ENCODE measurements at regions not wholly inside any gene's neighbourhood (a gene's known extent, or its start where the extent isn't known, plus 50 kb on each side); places are given as distances from the start of the nearest gene placed in this dataset.

DNA sequence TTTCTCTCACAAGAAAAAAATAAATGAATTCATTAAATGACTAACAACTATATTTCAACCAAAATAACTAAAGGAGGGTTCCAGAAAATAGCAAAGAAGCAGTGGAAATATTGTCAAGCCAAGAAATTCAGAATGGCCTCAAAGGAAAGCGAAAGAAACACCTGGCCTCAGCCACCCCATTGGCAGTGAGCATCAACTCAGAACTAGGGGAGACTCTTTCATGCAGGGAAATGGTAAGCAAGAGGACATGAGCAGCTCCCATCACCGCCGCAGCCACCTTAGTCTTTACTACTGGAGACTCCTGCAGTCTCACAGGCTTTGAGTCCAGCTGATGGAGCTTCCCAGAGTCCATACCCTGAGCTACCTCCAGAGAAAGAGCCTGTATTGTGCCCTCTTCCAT lies 343.9 kb upstream of the GRAMD2B start:
- no peak for DNase-seq

DNA sequence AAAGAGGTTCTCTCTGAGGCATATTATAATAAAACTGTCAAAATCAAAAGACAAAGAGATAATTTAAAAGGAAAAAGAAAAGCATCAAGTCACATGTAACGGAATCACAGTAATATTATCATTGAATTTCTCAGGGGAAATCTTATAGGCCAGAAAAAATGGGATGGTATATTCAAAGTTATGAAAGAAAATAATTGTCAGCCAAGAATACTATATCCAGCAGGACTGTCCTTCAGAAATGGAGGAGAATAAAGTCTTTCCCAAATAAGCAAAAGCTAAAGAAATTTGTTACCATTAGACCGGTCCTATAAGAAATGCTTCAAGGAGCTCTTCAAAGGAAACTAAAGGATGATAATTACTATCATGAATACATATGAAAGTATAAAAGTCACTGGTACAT lies 342.0 kb upstream of the GRAMD2B start:
- DNase-seq: no peak

DNA sequence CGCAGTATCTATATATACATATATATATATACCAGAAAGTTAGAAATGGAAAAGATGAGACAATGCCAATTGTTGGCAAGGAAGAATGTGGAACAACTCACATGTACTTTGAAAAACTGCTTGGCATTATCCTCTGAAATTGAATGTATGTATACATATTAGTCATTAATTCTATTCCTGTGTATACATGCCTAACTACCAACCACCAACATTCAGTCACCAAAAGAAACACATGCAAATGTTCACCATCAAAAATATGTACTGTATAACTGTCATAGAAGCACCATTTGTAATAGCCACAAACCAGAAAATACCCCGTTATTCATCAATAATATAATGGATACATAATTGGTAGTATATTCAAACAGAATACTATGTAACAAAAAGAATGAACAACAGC lies 330.2 kb upstream of the GRAMD2B start:
- DNase-seq: no peak

DNA sequence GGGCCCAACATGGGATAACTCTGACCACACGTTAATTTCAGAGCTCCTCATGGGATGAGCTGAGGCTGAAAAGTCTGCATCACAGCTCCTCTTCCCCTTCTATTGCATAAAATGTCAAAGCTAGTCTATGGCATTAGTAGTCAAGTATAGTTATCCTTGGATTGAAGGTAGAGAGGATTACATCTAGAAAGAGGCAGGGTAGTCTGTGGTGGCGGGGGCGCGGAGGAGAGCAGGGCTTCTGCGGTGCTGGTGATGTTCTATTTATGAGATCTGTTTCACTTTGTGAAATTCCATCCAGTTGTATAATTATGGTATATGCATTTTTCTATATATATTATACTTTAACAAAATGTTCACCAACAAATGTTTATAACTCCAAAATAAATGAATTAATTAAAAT lies 329.5 kb upstream of the GRAMD2B start:
- DNase-seq: no peak

DNA sequence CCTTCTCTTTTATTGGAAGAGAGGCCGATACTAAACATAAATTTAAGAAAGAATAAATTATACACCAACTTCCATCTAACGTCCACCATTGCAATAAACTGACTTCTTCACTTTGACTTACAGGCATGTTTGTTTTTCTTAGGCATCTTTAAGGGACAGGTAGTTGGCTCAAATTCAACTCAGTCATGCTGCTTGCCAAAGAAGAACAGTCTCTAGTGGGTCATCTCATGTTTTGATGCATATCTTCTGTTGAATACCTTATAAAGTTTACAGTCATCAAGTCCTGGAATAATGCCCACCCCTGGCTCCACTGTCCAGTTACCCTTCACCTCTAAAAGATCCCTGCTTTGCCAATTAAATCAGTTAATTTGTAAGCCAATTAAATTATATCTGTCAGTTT lies 328.2 kb upstream of the GRAMD2B start:
- no peak for DNase-seq

DNA sequence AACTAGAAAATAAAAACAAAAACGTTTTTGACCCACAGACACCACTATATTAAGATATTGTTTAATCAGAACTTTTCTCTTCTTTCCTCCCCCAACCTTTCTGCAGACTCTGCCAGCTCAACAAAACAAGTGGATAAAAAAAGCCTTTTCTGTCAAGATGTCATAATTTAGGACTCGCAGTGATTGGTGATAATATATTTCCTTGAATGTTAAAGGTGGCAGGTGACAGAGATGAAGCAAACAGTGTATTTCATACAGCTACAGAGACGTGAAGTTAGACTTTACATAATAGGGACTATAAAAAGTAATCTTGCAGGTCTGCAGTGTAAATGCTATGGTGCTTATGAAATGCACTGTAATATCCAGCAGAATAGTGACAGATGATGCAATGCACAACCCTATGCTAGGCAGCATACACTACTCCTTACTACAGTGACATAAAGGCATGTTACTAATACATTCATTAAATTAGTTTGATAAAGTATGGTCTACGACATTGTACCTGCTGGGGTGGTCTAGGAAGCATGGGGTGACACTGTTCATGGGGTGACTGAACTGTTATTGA lies 326.7 kb upstream of the GRAMD2B start:
- no peak for DNase-seq

DNA sequence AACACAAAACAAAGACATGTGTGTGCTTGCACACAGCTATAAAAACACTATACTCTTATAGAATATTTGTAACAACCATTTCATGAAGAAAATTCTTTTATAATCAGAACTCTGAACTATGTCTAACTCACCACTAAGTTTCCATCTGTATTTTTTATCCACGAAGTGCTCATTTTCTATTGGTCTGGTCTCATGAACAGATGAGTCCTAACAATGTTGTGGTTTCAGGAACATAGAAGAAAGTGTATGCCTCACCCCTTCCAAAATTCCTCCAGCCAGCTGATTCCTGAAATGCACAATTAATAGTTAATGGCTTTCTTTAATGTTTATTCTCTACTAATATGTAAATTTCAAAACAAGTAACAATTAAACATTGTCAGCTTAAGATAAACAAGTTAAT lies 325.3 kb upstream of the GRAMD2B start:
- no peak for DNase-seq

DNA sequence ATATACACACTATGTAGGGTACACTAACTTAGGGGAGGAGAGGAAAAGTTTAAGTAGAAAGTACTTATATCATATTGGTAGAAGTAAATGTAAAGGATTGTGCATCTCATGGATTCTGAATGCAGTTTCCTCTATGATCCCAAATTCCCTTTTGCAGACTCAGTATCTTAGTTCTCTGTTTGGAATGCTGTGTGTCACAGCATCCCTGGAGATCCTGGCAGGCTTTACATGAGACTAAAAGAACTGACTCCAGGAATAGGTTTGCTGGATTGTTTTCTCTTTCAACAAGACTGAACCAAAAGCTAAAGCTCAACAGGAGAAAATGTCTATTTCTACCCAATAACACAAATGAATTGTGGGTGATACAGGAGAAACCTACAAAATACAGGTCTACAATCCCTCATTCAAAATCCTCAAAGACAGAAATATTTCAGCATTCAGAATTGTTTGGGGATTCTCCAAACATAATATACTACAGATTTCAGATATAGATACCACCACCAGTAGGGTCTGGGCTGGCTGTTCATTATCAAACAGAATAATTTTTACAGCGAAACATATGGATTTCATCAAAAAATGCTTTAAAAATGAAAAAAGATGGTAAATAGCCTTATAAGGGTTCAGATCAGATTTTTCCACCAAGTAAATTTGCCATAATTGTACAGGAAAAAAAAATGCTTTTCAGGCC lies 324.7 kb upstream of the GRAMD2B start:
- DNase-seq: no peak

DNA sequence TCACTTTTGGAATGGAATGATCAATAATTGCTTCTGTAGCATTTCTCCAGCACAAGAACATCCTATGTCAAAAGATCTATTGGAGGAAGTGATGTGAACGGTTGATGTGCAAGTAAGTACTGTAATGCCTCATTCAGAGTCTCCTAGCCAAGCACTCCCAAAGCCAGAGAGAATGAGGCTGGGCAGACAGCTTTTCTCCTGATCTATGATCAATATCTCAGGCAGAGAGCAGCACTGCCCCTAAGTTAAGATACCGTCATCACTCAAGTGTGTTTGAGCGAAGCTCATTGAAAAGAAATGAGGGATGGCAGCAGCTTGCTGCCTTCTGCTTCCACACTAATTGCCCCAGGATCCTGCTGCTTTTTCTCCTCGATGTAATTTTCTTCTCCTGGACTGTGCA lies 324.1 kb upstream of the GRAMD2B start:
- no peak for DNase-seq

DNA sequence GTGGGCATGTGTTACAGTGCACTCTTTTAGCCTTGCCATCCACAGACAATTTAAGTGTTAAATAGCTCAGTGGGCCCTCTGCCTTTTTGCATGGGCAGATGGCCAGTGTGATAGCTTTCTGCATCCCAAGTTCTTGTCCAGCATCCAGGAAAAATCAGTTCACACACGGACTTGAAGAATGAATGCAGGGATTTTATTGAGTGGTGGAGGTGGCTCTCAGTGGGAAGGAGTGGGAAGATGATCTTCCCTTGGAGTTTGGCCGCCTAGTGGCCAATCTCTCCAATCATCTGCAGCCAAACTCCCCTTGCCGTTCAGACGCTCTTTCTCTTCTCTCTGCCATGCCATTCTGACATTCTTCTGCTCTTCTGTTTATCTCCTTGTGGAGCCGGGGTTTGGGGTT lies 322.4 kb upstream of the GRAMD2B start:
- no peak for DNase-seq

DNA sequence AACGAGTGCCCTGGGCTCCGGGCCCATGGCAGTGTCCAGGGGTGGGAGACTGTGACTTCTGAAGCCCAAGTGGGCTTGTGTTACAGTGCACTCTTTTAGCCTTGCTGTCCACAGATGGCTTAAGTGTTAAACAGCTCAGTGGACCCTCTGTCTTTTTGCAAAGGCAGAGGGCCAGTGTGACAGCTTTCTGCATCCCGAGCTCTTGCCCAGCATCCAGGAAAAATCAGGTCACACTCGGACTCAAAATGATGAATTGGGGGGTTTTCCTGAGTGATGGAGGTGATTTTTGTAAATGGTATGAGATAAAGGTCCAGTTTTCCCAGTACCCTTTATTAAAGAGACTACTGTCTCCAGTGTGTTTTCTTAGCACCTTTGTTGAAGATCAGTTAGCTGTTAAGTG lies 321.3 kb upstream of the GRAMD2B start:
- no peak for DNase-seq

DNA sequence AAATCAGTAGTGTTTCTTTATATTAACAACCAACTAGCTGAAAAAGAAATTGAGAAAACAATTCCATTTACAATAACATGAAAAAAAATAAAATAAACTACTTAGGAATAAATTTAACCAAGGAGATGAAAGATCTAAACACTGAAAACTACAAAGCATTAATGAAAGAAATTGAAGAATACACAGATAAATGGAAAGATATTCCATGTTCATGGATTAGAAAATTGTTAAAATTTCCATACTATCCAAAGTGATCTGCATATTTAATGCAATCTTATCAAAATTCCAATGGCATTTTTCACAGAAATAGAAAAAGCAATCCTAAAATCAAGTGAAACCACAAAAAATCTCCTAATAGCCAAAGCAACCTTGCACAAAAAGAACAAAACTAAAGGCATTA lies 320.2 kb upstream of the GRAMD2B start:
- DNase-seq: no peak

DNA sequence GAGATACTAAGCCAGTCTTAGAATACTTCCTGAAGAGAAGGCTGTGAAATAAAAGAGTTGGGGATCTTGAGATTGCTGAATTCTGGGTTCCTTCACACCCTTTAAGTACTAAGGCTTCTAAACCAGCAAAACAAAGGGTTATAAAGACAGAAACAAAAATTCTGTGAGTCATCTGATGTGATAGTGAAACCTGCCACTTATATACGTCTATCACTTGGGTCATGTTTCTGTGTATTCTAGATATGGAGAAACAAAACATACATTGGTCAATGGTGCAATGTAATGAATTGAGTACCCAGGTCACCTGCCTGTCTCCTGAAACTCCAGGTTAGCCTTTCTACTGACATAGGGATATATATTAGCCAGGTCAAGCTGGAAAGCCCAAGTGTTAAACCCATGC lies 319.3 kb upstream of the GRAMD2B start:
- no peak for DNase-seq

DNA sequence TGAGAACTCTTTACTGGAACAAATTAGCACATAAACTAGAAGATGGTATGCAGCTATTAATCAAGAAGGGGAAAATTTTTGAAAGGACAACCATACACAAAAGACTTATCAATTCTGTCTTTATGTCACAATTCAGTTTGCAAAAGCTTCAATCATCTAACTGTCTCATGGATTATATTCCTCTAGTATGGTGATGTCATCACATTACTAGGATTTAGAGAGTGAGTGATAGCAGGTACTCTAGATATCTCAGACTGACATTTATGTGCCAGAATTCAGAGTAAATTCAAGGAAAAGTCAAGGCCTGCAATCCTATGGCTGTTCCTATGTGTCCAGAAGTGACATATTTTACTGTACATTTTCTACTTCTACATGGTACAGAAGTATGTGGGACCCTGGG lies 318.9 kb upstream of the GRAMD2B start:
- no peak for DNase-seq

DNA sequence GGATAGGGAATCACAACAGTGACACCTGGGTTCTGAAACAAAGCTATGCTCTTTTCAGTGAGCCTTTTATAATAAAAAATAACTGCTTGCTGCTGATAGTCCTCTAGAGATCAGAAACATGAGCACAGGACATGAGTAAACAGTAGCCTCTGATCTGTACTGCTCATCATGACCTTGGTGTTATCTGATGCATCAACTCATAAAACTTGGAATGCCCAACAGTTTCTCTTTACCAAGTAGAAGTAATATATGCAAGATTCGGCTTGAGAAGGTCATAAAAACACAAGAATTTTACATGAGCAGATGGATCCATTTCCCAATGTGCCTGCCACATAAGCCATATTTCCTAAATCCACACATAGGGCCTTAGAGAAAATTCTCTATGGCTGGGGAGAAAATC lies 318.3 kb upstream of the GRAMD2B start:
- DNase-seq: no peak

DNA sequence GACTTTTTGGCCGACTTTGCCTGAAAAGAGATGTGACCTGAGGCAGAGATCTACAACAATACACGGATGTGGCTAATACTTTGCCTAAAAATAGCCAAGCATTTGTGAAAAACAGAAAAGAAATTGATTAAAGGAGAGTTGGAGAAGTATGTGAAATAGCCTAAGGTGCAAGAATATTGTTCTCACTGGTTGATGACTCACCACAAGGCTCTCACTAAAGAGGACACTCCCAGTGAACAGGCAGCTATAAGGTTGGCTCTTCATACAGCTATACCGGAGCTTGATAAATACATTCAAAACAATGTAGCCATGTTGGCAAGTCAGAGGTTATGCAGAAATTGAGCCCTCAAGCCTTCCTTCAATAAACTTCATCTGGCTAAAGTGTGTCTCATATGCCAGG lies 317.2 kb upstream of the GRAMD2B start:
- no peak for DNase-seq

DNA sequence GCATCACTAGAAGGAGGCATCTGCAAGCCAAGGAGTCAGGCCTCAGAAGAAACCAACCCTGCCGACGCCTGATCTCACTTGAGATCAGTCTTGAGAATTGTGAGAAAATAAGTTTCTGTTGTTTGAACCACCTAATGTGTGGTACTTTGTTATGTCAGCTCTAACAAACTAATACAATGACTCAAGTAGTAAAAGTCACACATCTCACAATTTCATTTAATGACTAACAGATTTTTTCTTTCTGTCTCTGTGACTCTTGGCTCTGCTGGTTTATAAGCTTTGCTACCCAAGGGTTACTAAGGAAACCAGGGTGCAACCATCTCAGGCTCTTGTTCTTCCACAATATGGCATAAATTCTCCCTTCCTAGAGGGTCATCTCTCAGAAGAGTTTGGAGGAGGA lies 315.8 kb upstream of the GRAMD2B start:
- DNase-seq: no peak

DNA sequence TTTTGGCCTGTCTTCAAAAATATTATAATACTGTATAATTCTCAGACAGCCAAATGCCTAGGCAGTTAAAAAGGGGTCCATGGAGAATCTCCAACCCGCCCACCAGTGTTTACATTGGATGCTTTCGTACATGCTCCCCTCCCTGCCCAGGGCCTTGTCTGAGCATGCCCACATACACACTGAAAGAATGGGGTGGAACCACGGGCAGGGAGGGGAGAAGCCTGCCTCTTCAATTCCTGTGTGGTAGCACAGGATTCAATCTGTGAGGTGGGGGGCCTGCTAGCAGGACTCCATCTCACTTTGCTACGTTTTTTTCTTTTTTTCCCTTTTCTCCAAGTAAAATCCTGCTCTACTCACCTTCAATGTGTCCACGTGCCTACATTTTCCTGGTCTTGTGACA lies 314.7 kb upstream of the GRAMD2B start:
- DNase-seq: no peak

DNA sequence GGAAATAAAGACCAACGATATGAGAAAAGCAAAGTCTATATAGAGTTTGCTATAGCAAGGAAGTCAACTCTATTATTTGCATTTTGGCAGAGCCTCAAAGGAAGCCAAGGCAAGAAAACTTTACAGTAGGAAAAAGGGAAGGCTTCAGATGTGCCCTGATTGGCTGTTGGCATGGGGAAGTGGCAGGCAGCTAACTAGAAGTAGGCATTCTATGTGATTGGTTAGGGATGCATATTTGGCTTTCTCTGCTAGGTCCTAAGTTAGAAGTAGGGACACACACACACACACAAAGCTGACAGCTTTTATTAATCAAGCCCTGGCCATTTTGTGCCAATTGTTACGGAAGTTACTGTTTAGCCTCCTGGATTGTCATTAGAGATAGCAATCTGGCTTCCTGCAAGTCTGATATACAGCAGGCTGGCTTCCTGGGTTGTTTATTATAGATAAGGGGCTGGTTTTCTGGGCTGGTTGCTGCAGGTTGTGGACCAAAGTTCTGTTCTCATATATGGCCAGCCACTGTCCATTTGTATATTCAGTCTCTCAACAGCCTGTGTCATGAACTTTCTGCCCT lies 308.1 kb upstream of the GRAMD2B start:
- DNase-seq: no peak

DNA sequence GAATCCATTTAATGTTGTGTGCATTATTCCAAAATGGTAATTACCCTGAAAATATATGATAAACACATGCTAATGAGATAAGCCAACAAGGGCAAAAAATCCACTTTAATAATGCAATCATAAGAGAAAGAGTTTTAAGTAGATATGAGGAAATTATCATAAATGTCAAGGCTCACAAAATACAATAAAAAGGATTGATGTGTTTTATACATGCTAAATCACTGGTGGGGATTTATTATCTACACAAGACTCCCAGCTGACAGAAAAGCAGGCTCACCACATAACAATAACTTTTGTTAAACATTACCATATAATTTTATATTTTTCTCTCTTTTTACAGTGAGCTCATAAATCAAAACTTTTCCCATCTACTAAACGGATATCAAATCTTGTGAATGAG lies 306.2 kb upstream of the GRAMD2B start:
- DNase-seq: no peak

DNA sequence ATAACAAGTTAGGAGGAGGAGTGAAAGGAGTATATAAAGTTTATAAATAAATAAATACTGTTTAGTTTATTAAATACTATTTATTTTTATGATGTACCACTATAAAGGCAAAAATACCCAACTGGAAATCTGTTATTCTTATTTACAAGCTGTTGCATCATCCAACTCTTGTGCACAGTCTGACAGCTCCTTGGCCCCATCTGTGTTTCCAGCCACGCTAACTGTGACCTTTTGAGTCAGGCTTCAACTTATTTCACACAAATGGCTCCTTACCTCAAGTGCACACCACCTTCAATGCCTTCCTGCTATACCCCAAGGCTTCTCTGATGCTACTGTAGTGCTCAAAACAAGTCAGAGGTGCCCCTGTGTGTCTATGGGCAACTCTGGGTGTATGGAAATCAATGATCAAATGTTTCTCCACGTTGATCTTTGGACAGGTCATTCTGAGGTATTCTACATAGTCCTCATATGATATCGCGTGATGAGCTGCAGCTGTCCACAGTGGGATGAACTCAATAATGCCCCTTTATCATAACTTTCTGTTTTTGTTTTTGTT lies 303.2 kb upstream of the GRAMD2B start:
- DNase-seq: no peak

DNA sequence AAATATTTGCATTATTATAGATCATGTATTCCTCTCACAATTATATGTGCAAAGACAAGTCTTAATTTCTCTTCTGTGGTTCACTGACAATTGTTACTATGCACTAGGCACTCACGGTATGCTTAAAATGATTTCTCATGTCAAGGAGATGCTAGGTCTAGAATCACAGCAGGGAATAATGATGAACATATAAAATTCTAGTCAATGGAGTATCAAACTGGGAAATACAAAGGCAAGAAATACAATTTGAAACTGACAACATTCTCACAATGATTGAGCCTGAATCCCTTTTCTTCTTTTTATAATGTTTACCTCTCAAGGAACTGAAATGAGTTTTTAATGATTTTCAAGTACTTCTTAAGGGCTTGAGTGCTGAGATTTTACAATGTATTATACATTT lies 302.3 kb upstream of the GRAMD2B start:
- DNase-seq: no peak

DNA sequence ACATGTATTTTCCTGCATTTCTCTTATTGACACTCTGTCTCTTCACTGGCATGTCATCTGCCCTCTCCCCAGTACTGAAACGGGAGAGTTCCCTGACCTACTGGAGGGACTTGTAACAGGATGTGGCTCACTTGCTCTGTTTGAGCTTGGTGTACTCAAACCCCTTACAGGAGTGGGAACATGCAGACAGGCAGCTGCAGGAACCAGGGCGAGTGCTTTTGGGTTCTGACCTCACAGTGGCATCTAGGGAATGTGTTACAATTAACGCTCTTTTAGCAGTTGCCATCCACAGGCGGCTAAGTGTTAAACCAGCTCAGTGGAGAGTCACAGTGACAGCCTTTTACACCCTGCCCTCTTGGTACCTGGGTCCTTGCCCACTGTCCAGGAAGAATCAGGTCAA lies 300.3 kb upstream of the GRAMD2B start:
- DNase-seq: no peak

DNA sequence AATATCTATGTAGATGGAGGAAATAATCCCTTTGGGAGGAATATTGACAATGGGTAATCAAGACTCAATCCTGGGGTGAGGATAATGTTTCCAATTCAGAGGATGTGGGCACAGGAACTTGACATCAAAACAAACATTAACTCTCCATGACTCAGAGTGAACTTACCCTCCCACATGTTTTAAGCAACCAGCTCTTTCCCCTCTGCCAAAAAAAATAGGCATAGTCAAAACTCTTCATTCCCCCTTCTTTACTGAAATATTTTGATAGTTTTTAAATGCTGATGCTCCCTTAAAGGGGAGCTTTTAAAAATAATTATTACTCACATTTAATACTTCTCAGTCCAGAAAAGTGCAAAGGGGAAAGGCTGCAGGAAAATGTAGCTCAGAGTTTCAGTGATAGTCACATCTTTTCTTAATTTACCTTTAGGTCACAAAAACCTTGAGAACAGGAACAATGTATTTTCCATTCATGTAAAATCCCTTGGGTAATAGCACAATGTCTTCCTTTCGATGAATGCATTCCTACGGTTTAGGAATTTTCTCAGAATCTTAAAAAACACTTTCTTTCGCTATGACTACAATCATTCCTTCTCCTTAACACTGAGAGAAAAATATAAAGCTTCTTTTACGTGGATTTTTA lies 298.4 kb upstream of the GRAMD2B start:
- DNase-seq: peak in 1 of 5 experiments; percentile 28

Measured in T-helper 2 cell (primary cell).